MM.1S (cell line): ENCODE measurements at regions not wholly inside any gene's neighbourhood (a gene's known extent, or its start where the extent isn't known, plus 50 kb on each side); places are given as distances from the start of the nearest gene placed in this dataset.

Source experiments
- EZH2 ChIP-seq: fragments of 300-600 bp; sonication (generic); optimal IDR thresholded peaks from 2 replicates; pipeline ENCODE3; 2017; ENCODE audit warnings: low read depth, mild to moderate bottlenecking, antibody characterized with exemption, low read length, mixed read lengths
- EZH2phosphoT487 ChIP-seq: fragments of 300-600 bp; sonication (generic); IDR thresholded peaks from 2 replicates; pipeline ENCODE4 v1.6.1; 2018; ENCODE audit warnings: antibody characterized with exemption, low read length
- TF ChIP-seq, protein P1 (sequence below): fragments of 300-600 bp; sonication (generic); IDR thresholded peaks from 2 replicates; pipeline ENCODE4 v1.5.1; 2016; ENCODE audit warnings: antibody characterized with exemption, low read length, mixed read lengths

DNA sequence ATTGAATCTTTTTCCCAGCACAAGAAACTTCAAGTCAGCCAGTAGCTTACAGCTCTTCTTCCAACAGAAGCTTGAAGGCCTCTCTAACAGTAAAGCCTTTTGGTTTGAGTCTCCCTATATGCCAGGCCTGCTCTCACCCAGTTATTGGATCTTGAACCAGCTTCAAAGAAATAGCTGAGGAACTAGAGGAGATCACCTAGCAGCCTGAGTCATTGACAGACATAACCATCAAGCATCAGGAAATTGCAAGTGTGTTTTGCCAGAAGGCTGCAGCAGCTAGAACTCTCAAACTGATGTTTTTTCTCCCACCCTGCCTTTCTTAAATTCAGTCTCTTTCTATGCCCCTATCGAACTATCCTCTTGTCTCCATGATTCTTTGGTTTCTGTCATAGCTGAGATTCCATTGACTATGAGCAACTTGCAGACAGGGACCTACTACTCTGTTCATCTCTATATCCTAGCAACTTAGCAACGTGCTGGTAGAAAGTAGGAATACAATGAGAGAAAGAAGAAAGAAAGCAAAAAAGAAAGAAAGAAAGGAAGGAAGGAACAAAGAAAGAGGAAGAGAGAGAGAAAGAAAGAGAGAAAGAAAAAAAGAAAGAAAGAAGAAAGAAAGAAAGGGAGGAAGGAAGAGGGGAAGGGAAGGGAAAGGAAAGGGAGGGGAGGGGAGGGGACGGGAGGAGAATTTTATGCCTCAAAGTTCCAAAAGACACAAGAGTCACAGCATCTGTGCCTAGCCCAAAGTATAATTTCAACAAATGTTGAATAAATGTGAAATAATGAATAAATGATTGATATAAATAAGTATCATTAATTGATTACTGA, 60.0 kb upstream of the FGGY start:
- TF ChIP-seq, protein P1, sequence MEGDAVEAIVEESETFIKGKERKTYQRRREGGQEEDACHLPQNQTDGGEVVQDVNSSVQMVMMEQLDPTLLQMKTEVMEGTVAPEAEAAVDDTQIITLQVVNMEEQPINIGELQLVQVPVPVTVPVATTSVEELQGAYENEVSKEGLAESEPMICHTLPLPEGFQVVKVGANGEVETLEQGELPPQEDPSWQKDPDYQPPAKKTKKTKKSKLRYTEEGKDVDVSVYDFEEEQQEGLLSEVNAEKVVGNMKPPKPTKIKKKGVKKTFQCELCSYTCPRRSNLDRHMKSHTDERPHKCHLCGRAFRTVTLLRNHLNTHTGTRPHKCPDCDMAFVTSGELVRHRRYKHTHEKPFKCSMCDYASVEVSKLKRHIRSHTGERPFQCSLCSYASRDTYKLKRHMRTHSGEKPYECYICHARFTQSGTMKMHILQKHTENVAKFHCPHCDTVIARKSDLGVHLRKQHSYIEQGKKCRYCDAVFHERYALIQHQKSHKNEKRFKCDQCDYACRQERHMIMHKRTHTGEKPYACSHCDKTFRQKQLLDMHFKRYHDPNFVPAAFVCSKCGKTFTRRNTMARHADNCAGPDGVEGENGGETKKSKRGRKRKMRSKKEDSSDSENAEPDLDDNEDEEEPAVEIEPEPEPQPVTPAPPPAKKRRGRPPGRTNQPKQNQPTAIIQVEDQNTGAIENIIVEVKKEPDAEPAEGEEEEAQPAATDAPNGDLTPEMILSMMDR: no peak
- TF ChIP-seq EZH2: no peak
- TF ChIP-seq EZH2phosphoT487: no peak
